Smooth muscle cell of the brain vasculature (primary cell): ENCODE measurements at regions not wholly inside any gene's neighbourhood (a gene's known extent, or its start where the extent isn't known, plus 50 kb on each side); places are given as distances from the start of the nearest gene placed in this dataset.

Experiments used
- DNase-seq: peaks from one replicate; pipeline ENCODE4 v3.0.0-alpha.2; 2012; ENCODE audit warnings: low read depth, low spot score

GRCh38 chr2:22530131-22530530 is 854.8 kb upstream of the KLHL29 start:
- DNase-seq = no peak

- no peak for DNase-seq
These were observed 848.8 kb upstream of the KLHL29 start for GRCh38 chr2:22536133-22536532.

- no peak for DNase-seq
These were observed 830.5 kb upstream of the KLHL29 start for GRCh38 chr2:22554453-22554852.

- no peak for DNase-seq
These were observed 827.6 kb upstream of the KLHL29 start for GRCh38 chr2:22557406-22557805.

GRCh38 chr2:22560021-22560420 is 825.0 kb upstream of the KLHL29 start:
- no peak for DNase-seq

- no peak for DNase-seq
These were observed 805.6 kb upstream of the KLHL29 start for GRCh38 chr2:22579341-22579740.

- no peak for DNase-seq
These were observed 802.9 kb upstream of the KLHL29 start for GRCh38 chr2:22582107-22582506.

- DNase-seq = no peak
These were observed 788.7 kb upstream of the KLHL29 start for GRCh38 chr2:22596306-22596705.

GRCh38 chr2:22600156-22600555 is 784.8 kb upstream of the KLHL29 start:
- DNase-seq = no peak

- no peak for DNase-seq
These were observed 784.0 kb upstream of the KLHL29 start for GRCh38 chr2:22600999-22601398.

- no peak for DNase-seq
These were observed 780.8 kb upstream of the KLHL29 start for GRCh38 chr2:22604136-22604535.

- no peak for DNase-seq
These were observed 768.9 kb upstream of the KLHL29 start for GRCh38 chr2:22616031-22616430.

- no peak for DNase-seq
These were observed 761.4 kb upstream of the KLHL29 start for GRCh38 chr2:22623620-22624019.

- no peak for DNase-seq
These were observed 758.4 kb upstream of the KLHL29 start for GRCh38 chr2:22626621-22627020.

- DNase-seq = no peak
These were observed 756.8 kb upstream of the KLHL29 start for GRCh38 chr2:22628221-22628620.

- DNase-seq = no peak
These were observed 756.1 kb upstream of the KLHL29 start for GRCh38 chr2:22628906-22629305.

GRCh38 chr2:22634167-22634566 is 750.8 kb upstream of the KLHL29 start:
- no peak for DNase-seq

- DNase-seq = no peak
These were observed 728.6 kb upstream of the KLHL29 start for GRCh38 chr2:22656426-22656825.

- DNase-seq = no peak
These were observed 711.5 kb upstream of the KLHL29 start for GRCh38 chr2:22673529-22673928.

- DNase-seq = no peak
These were observed 701.1 kb upstream of the KLHL29 start for GRCh38 chr2:22683914-22684313.

GRCh38 chr2:22690096-22690495 is 694.9 kb upstream of the KLHL29 start:
- DNase-seq = no peak

GRCh38 chr2:22691666-22692065 is 693.3 kb upstream of the KLHL29 start:
- no peak for DNase-seq

GRCh38 chr2:22692746-22693145 is 692.2 kb upstream of the KLHL29 start:
- DNase-seq = no peak

GRCh38 chr2:22694300-22694699 is 690.7 kb upstream of the KLHL29 start:
- DNase-seq = no peak

- DNase-seq = no peak
These were observed 690.1 kb upstream of the KLHL29 start for GRCh38 chr2:22694856-22695255.
